IPS-18c (cell line): ENCODE measurements at regions not wholly inside any gene's neighbourhood (a gene's known extent, or its start where the extent isn't known, plus 50 kb on each side); places are given as distances from the start of the nearest gene placed in this dataset.

Experiments
- H3K4me3 ChIP-seq: 2 replicates; pipeline ENCODE4 v1.7.0; 2013; ENCODE audit warnings: low read depth, mild to moderate bottlenecking, low read length, moderate library complexity; ENCODE audit not compliant: insufficient read depth
- H3K9me3 ChIP-seq: one replicate; pipeline ENCODE4 v1.6.1; 2013; ENCODE audit warnings: mild to moderate bottlenecking, low read length, moderate library complexity; ENCODE audit not compliant: control insufficient read depth, insufficient read depth

GRCh38 chr16:62954144-62955032, 918.1 kb upstream of the CDH8 start:
- Histone ChIP-seq H3K4me3 (no peak overlapping the region), H3K9me3 (no peaks in the 10 kb centered on the region)

GRCh38 chr16:62950351-62950750, 914.1 kb upstream of the CDH8 start:
- Histone ChIP-seq H3K9me3 (no peaks in the 10 kb centered on the region), H3K4me3 (no peak overlapping the region)

- no peaks in the 10 kb centered on the region for H3K9me3 ChIP-seq
Observed at GRCh38 chr16:62940569-62940968, 904.3 kb upstream of the CDH8 start.

GRCh38 chr16:62939687-62940086, 903.4 kb upstream of the CDH8 start:
- Histone ChIP-seq H3K9me3 (no peaks in the 10 kb centered on the region), H3K4me3 (no peak overlapping the region)

More at GRCh38 chr16:62940569-62940968, 904.3 kb upstream of the CDH8 start:
- no peak overlapping the region for H3K4me3 ChIP-seq

- Histone ChIP-seq H3K4me3 (no peak overlapping the region), H3K9me3 (no peaks in the 10 kb centered on the region)
Observed at GRCh38 chr16:62933929-62934328, 897.7 kb upstream of the CDH8 start.

- Histone ChIP-seq H3K9me3 (no peaks in the 10 kb centered on the region), H3K4me3 (no peak overlapping the region)
Observed at GRCh38 chr16:62929593-62929992, 893.4 kb upstream of the CDH8 start.

- no peak overlapping the region for H3K4me3 ChIP-seq
- no peaks in the 10 kb centered on the region for H3K9me3 ChIP-seq
Observed at GRCh38 chr16:62927122-62927521, 890.9 kb upstream of the CDH8 start.

- Histone ChIP-seq H3K9me3 (no peaks in the 10 kb centered on the region), H3K4me3 (no peak overlapping the region)
Observed at GRCh38 chr16:62926121-62926801, 890.0 kb upstream of the CDH8 start.

GRCh38 chr16:62921904-62922303, 885.7 kb upstream of the CDH8 start:
- Histone ChIP-seq H3K4me3 (no peak overlapping the region), H3K9me3 (peaks cover 2% of the 10 kb centered on the region)

- Histone ChIP-seq H3K9me3 (peaks cover 2% of the 10 kb centered on the region), H3K4me3 (no peak overlapping the region)
Observed at GRCh38 chr16:62913924-62914323, 877.7 kb upstream of the CDH8 start.

GRCh38 chr16:62913333-62913732, 877.1 kb upstream of the CDH8 start:
- Histone ChIP-seq H3K4me3 (no peak overlapping the region), H3K9me3 (no peaks in the 10 kb centered on the region)

GRCh38 chr16:62909597-62909996, 873.4 kb upstream of the CDH8 start:
- Histone ChIP-seq H3K9me3 (no peaks in the 10 kb centered on the region), H3K4me3 (no peak overlapping the region)

- Histone ChIP-seq H3K9me3 (no peaks in the 10 kb centered on the region), H3K4me3 (no peak overlapping the region)
Observed at GRCh38 chr16:62907562-62907961, 871.3 kb upstream of the CDH8 start.

GRCh38 chr16:62903961-62904502, 867.8 kb upstream of the CDH8 start:
- Histone ChIP-seq H3K4me3 (no peak overlapping the region), H3K9me3 (no peaks in the 10 kb centered on the region)

GRCh38 chr16:62899737-62900136, 863.5 kb upstream of the CDH8 start:
- Histone ChIP-seq H3K4me3 (no peak overlapping the region), H3K9me3 (no peaks in the 10 kb centered on the region)

- H3K9me3 ChIP-seq: no peaks in the 10 kb centered on the region
- H3K4me3 ChIP-seq: no peak overlapping the region
Observed at GRCh38 chr16:62889097-62889496, 852.9 kb upstream of the CDH8 start.

GRCh38 chr16:62883509-62883908, 847.3 kb upstream of the CDH8 start:
- H3K4me3 ChIP-seq: no peak overlapping the region
- H3K9me3 ChIP-seq: no peaks in the 10 kb centered on the region
